K562 (cell line): ENCODE measurements at regions not wholly inside any gene's neighbourhood (a gene's known extent, or its start where the extent isn't known, plus 50 kb on each side); places are given as distances from the start of the nearest gene placed in this dataset.

Experiments
- ATAC-seq: fragments of 200-7000 bp; cut with Tn5 transposase; 3 replicates; pipeline ENCODE4 v1.9.1; 2020; ENCODE audit warnings: moderate library complexity
- BruUV-seq: library from RNA; stranded (reverse); fragments of 400-500 nt; replicated peaks from 2 replicates; lab custom pipeline; 2021; lab: Mats Ljungman, UMichigan
- CTCF ChIA-PET: fragments of 300-600 bp; formaldehyde crosslinking; extraction: SDS; loops from one replicate; lab custom pipeline; 2021; ENCODE audit warnings: low intra/inter-chr PET ratio; lab: Yijun Ruan, JAX
- POLR2A ChIA-PET: fragments of 300-600, 350-650 bp; sonication (Branson Sonifier 250); formaldehyde crosslinking; extraction: SDS; loops from one replicate; lab custom pipeline; 2021; ENCODE audit warnings: antibody characterized with exemption, inconsistent platforms; lab: Yijun Ruan, JAX
- DNase-seq, 4 experiments: peaks; one replicate each; pipeline versions ENCODE4 v3.0.0 to v3.0.0-alpha.2; 2011 to 2018; ENCODE audit warnings: low spot score in 3 of 4, mixed read lengths in 3 of 4; ENCODE audit errors: extremely low read depth in 1 of 4
- FAIRE-seq: peaks from 2 replicates; lab custom pipeline; 2011; peaks lifted over from hg19 to GRCh38; lab: Jason Lieb, UNC
- H2AFZ ChIP-seq: 2 replicates; pipeline ENCODE4 v1.6.0; 2011; ENCODE audit warnings: low read depth, low read length, control low read depth, inconsistent platforms
- H3K27ac ChIP-seq: fragments of 200-600 bp; 3 replicates; pipeline ENCODE4 v1.8.0; 2011; ENCODE audit warnings: low read depth, mild to moderate bottlenecking, control low read depth, inconsistent platforms, low read length, moderate library complexity, mixed read lengths; ENCODE audit errors: extremely low read depth
- H3K27me3 ChIP-seq, 2 experiments: fragments of 300-600 bp in 1 of 2; 2 replicates in 1 of 2; 3 replicates in 1 of 2; pipeline versions ENCODE4 v1.6.0 to v1.8.0; 2011; ENCODE audit warnings: inconsistent platforms in 2 of 2, low read length in 2 of 2, mild to moderate bottlenecking in 1 of 2, mixed read lengths in 1 of 2, moderate library complexity in 1 of 2; ENCODE audit not compliant: control insufficient read depth in 2 of 2, insufficient read depth in 2 of 2
- H3K36me3 ChIP-seq: fragments of 300-600 bp; 3 replicates; pipeline ENCODE4 v1.8.0; 2011; ENCODE audit warnings: mild to moderate bottlenecking, low read length, inconsistent platforms; ENCODE audit not compliant: control insufficient read depth, insufficient read depth
- H3K4me1 ChIP-seq, 2 experiments: fragments of 200-600 bp in 1 of 2; replicated peaks in 1 of 2; 2 replicates in 1 of 2; 3 replicates in 1 of 2; pipeline versions ENCODE4 v1.5.1 to v1.8.0; 2011; ENCODE audit warnings: inconsistent platforms in 2 of 2, low read length in 2 of 2, mild to moderate bottlenecking in 1 of 2, mixed read lengths in 1 of 2, moderate library complexity in 1 of 2; ENCODE audit not compliant: control insufficient read depth in 2 of 2, insufficient read depth in 2 of 2
- H3K4me2 ChIP-seq: 2 replicates; pipeline ENCODE4 v1.6.1; 2011; ENCODE audit warnings: low read length, control low read depth, inconsistent platforms, mixed read lengths; ENCODE audit not compliant: insufficient read depth
- H3K4me3 ChIP-seq: fragments of 200-600 bp; sonication (generic), shearing (Covaris generic); 2 replicates; pipeline ENCODE4 v1.5.1; 2016; ENCODE audit warnings: control low read depth, inconsistent platforms
- H3K79me2 ChIP-seq: fragments of 200-600 bp; 3 replicates; pipeline ENCODE4 v1.8.0; 2011; ENCODE audit warnings: low read length, inconsistent platforms; ENCODE audit not compliant: control insufficient read depth, insufficient read depth
- H3K9ac ChIP-seq, 2 experiments: 2 replicates each; pipeline versions ENCODE4 v1.6.0 to v1.6.1; 2011; ENCODE audit warnings: low read depth in 2 of 2, low read length in 2 of 2, control low read depth in 1 of 2, inconsistent platforms in 1 of 2, mild to moderate bottlenecking in 1 of 2, mixed read lengths in 1 of 2; ENCODE audit not compliant: insufficient read depth in 1 of 2
- H3K9me1 ChIP-seq: one replicate; pipeline ENCODE4 v1.6.0; 2011; ENCODE audit warnings: inconsistent platforms, mild to moderate bottlenecking, low read length, moderate library complexity; ENCODE audit not compliant: control insufficient read depth, insufficient read depth
- H3K9me3 ChIP-seq: replicated peaks from 2 replicates; pipeline ENCODE4 v1.5.1; 2011; ENCODE audit warnings: low read depth, low read length, inconsistent platforms; ENCODE audit not compliant: control insufficient read depth, insufficient read depth
- H4K20me1 ChIP-seq: replicated peaks from 2 replicates; pipeline ENCODE4 v1.6.1; 2011; ENCODE audit warnings: low read length, inconsistent platforms, mixed read lengths; ENCODE audit not compliant: control insufficient read depth, insufficient read depth
- CBX1 ChIP-seq: sonication (generic); IDR thresholded peaks from 2 replicates; pipeline ENCODE4 v1.6.1; 2016; ENCODE audit warnings: antibody characterized with exemption, low read depth, mild to moderate bottlenecking
- DEAF1 ChIP-seq: fragments of 450-650 bp; formaldehyde crosslinking; IDR thresholded peaks from 2 replicates; pipeline ENCODE4 v1.4.0; 2020; ENCODE audit warnings: mild to moderate bottlenecking, moderate library complexity
- E2F3 ChIP-seq: fragments of 250-450 bp; sonication (Bioruptor Pico); IDR thresholded peaks from 2 replicates; pipeline ENCODE4 v1.4.0; 2020; ENCODE audit warnings: mild to moderate bottlenecking
- SP2 ChIP-seq: IDR thresholded peaks from 2 replicates; pipeline ENCODE4 v1.6.1; 2011; ENCODE audit warnings: mild to moderate bottlenecking, low read depth, low read length, moderate library complexity; ENCODE audit not compliant: poor library complexity, severe bottlenecking; ENCODE audit errors: extremely low read depth
- WGBS: fragments of 100-300 bp; shearing (Covaris generic); methylation state at CpG from one replicate; pipeline ENCODE4 v1.1.6; 2016; ENCODE audit warnings: low coverage, mixed read lengths; ENCODE audit not compliant: insufficient coverage; ENCODE audit errors: missing lambda C conversion rate; 5-methylcytosine and 5-hydroxymethylcytosine counted together
- in situ Hi-C: fragments of 300-500 bp; cut with MboI; formaldehyde crosslinking; loops from 4 replicates; pipeline ENCODE4 v1.15.0; 2018; ENCODE audit warnings: inconsistent platforms, mixed read lengths
- intact Hi-C: fragments of 100-400 bp; cut with micrococcal nuclease; formaldehyde crosslinking; loops from 2 replicates; pipeline ENCODE4 v1.14.2; 2022
- TF ChIP-seq, protein P1 (sequence below): sonication (generic); formaldehyde crosslinking; IDR thresholded peaks from 2 replicates; pipeline ENCODE4 v1.8.0; 2022; ENCODE audit warnings: mild to moderate bottlenecking, missing genetic modification reagents, borderline replicate concordance
- TF ChIP-seq, protein P2 (sequence below): fragments of 250-450 bp; sonication (Bioruptor Pico); IDR thresholded peaks from 2 replicates; pipeline ENCODE4 v1.8.0; 2021; ENCODE audit warnings: moderate library complexity, mild to moderate bottlenecking, inconsistent platforms

GRCh38 chr2:65583061-65583460, 150.7 kb upstream of the SPRED2 start:
- CTCF ChIA-PET: no interaction called here
- Histone ChIP-seq H3K79me2 (no peaks in the 10 kb centered on the region), H3K9me3 (no peaks in the 10 kb centered on the region), H3K27ac (no peak overlapping the region), H3K36me3 (no peaks in the 10 kb centered on the region), H3K4me1 (no peaks in the 10 kb centered on the region; a peak in 1 of 5 replicates), H3K9me1 (no peaks in the 10 kb centered on the region), H3K27me3 (peaks cover 5 to 12% of the 10 kb centered on the region in 2 experiments; a peak in 4 of 5 replicates), H4K20me1 (no peaks in the 10 kb centered on the region), H3K4me2 (no peak overlapping the region), H3K4me3 (no peak overlapping the region), H3K9ac (no peak overlapping the region), H2AFZ (0 out of 2 replicates have a peak overlapping the region, but pooled peaks have one; percentile 26)
- TF ChIP-seq E2F3 (CRISPR knock-in tag) (no peak), DEAF1 (CRISPR knock-in tag) (no peak), SP2 (no peak), CBX1 (no peak)
- TF ChIP-seq, protein P1, sequence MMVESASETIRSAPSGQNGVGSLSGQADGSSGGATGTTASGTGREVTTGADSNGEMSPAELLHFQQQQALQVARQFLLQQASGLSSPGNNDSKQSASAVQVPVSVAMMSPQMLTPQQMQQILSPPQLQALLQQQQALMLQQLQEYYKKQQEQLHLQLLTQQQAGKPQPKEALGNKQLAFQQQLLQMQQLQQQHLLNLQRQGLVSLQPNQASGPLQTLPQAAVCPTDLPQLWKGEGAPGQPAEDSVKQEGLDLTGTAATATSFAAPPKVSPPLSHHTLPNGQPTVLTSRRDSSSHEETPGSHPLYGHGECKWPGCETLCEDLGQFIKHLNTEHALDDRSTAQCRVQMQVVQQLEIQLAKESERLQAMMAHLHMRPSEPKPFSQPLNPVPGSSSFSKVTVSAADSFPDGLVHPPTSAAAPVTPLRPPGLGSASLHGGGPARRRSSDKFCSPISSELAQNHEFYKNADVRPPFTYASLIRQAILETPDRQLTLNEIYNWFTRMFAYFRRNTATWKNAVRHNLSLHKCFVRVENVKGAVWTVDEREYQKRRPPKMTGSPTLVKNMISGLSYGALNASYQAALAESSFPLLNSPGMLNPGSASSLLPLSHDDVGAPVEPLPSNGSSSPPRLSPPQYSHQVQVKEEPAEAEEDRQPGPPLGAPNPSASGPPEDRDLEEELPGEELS (CRISPR knock-in tag): no peak
- TF ChIP-seq, protein P2, sequence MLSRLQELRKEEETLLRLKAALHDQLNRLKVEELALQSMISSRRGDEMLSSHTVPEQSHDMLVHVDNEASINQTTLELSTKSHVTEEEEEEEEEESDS (CRISPR knock-in tag): no peak
- FAIRE-seq: no peak
- WGBS: 15% methylated on average over 10 of the region's 11 CpGs
- in situ Hi-C loops (no loop called here), intact Hi-C loops (no loop called here)
- no peak for DNase-seq
- POLR2A ChIA-PET: no interaction called here
- no TSS peak for BruUV-seq
- ATAC-seq: no peak; the same call in 2 of the 3 replicates
